Cardiac septum (tissue), 1 donor: ENCODE measurements at regions not wholly inside any gene's neighbourhood (a gene's known extent, or its start where the extent isn't known, plus 50 kb on each side); places are given as distances from the start of the nearest gene placed in this dataset.

Source experiments
- DNase-seq: peaks from one replicate; pipeline ENCODE4 v3.0.0-alpha.2; 2020; ENCODE audit warnings: low spot score
- intact Hi-C: fragments of 100-400 bp; cut with DNase I; formaldehyde crosslinking; loops from one replicate; pipeline ENCODE4 v1.14.0; 2022
- donor health status: DM: no; HTN: no; CAD: no.

DNA sequence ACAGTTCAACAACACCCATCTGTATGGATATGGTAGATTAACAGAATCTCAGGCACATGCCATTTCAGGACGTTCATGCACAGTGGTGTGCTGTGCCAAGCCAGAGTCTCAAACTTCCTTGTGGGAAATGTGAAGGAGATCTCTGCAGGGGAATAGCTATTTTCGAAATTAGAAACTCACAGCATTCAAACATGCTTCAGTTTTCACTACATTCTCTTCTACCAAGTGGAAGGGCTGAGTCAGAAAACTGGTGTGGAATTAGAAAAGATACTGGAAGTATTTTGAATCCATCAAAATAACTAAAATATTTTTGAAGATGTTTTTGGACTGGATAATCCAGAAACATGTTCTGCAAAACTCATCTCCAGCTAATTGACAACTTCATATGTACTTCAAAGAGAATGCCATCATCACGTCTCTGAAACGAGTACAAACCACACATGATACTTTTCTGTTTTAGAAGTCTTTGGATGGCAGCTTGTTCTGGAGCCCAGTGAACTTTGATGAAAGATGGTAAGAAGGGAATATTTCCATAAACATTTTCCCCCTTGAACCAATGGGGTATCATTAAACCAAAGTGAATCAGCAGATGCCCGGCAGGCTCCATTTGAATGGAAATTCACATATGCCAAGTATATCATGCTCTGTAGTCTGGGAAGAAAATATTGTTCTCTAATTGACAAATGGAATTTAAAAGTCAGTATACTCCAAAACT lies 616.3 kb upstream of the IGFBP3 start:
- intact Hi-C loops, result no loop called here
- no peak for DNase-seq

DNA sequence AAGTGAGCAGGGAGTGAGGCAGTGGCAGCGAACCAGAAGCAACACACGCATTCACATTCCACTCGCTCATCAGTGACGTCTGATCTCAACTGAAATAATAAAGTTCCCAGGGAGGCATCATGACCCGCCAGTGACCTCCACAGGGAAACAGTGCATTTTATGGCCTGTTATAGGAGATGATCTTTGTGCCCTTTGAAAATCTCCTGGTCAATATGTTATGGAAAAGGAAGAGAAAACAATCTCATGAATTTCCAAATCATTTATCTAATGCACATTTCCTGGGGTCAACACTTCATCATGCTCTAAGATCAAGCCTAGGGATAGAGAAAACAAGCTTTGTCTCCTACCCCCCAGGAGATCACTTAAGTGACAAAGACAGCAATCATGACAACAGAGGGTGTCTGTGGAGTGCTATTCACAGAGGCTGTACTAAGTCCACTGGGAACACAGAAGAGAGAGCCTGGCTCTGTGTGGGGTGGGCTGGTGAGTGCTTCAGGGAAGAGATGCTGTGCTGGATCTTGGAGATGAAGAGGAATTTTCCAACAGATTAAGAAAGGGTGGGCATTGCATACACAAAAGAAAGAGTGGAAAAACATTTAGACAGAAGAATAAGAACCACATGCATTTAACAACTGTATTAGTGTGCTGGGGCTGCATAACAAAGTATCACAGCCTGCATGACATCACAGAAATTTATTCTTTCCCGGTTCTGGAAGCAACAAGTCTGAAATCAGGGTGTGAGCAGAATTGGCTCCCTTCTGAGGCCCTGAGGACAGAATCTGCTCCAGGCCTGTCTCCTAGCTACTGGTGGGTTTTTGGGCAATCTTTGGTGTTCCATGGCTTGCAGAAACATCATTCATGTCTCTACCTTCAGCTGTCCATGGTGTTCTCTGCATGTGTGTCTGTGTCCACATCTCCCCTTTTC lies 613.9 kb upstream of the IGFBP3 start:
- intact Hi-C loops, result no loop called here

DNA sequence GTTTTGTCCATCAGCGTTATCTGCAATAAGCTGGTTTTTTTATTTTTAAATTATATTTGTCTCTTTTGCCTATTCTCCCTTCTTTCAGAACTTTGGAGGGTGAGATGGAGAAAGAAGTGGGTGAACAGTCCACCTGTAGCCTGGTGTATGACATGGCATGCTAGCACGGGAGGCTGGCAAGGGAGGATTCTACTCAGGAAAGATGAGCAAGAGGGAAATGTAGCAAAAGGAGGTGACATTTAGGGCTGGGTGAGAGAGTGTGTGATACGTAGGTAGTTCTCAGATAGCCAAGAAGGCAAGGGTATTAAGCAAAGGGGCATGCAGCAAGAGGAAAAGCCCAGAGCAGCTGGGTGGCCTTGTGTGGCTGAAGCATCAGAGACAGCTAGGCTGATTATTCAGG lies 612.9 kb upstream of the IGFBP3 start:
- intact Hi-C loops, result no loop called here
- no peak for DNase-seq

More for the DNA sequence above, 613.9 kb upstream of the IGFBP3 start:
- no peak for DNase-seq

DNA sequence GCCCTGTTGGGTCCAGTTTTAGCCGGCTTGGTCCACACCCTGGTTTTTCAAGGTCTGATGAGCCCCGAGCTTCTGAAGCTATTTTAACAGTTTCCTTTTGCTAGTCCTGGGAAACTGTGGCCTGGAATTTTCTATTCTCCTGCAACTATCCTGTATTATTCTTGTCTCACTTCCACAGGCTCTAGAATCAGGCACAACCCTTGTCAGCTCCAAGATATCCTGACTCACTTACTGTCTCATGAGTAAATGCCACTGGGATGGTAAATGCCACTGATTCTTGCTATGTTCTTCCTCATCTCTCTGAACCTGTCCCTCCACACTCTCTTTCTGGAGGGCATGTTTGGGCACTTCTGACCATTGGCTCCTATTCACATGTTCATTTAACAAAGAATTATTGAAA lies 611.5 kb upstream of the IGFBP3 start:
- DNase-seq, result no peak
- intact Hi-C loops, result no loop called here

DNA sequence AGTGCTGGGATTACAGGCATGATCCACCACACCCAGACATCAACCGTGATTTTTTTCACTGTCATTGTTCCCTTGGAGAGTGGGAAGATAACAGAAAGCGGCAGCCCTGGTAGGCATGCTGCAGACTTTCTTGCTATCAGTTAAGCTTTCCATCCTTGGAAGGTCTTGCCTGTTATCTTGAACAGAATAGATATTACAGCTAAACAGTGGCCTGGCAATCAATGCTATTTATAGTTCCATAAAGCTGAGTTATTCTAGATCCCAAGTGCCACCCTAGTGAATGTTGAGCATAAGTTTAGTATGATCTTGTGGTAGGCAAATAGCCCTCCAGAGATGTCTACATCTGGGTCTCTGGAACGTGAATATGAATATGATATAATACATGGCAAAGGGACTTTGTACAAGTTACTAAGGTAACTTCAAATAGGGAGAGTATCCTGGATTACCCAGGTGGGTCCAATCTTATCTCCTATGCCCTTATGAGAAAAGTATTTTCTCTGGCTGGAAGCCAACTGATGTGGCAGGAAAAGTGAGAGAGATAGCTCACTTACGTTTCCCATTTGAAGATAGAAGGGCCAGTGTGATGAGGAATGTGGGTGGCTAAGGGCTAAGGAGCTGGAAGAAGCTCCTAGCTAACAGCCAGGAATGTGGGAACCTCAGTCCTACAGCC lies 609.1 kb upstream of the IGFBP3 start:
- no peak for DNase-seq
- intact Hi-C loops, result no loop called here

DNA sequence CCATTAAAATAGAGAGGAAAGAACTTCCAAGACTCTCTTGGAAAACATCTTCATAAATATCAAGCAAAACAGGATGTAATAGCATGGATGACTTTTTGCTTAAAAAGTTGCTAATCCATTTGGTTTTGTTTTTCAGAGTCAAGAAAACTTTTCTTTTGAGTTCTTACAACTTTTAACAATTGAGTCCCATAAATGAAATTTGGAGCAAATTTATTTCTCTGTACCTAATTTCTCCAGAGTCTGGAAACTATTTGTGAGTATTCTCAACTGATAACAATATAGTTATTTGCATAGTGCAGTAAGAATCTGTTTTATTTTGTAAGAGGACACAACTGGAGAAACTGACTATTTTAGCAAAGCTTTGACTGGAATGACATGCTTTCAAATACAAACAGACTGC lies 606.3 kb upstream of the IGFBP3 start:
- no peak for DNase-seq
- intact Hi-C loops, result no loop called here

DNA sequence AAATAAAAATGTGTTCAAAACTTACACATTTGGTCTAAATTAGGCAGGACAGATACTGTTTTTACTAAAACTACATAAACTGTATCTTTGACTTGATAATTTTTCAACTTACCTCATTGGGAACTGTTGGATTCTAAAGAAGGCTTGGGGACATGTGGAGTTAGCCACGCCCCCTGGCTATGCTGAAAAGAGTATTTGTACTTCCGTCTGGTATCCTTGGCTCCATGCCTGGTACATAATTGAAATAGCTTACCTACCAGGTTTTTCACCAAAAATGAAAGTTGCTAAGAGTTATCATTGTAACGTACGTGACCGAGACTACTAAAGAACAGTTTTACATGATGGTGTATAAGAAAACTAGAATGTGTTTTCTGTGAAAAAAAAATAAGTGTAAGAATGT lies 604.8 kb upstream of the IGFBP3 start:
- intact Hi-C loops, result no loop called here
- no peak for DNase-seq

DNA sequence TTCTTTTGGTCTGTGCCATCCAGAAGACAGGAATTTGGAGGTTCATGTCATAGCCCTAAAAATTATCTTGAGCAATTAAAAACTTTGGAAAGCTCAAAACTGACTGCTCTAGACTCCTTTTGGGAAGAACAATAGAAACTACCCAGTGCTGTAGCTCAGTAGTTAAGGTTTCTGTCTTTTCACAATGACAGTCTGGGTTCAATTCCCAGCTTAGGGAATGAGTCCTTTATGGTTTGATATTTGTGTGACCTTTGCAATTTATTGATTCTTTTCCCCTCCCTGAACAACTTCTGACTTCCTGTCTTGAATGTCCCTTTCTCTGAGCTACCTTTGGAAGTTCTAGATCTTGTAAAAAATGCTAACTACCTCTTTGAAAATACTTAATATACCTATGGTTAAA lies 603.3 kb upstream of the IGFBP3 start:
- DNase-seq, result no peak
- intact Hi-C loops, result no loop called here

DNA sequence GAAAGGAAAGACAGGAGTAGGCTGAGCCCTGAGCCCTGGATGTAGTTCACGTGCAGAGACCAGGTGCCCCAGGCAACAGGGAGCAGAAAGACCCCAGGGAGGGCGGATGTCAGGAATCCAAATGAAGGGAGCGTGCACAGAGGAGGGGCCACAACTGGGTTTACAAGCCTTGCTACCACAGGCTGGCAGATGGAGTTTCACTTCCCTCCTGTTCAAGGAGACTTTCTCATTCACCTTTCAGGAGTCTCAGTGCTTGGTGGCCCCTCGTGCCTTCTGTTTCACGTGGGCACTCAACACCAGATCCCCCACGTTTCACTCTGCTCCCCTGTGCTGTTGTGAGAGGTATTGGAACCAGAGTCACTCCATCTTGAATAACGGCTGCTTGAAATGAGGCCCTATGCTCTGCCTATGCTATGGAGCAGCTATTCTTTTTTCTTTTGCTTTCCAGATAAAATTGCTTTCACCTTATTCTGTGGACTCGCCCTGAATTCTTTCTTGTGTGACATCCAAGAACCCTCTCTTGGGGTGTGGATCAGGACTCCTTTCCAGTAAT lies 601.4 kb upstream of the IGFBP3 start:
- intact Hi-C loops, result no loop called here
- no peak for DNase-seq

DNA sequence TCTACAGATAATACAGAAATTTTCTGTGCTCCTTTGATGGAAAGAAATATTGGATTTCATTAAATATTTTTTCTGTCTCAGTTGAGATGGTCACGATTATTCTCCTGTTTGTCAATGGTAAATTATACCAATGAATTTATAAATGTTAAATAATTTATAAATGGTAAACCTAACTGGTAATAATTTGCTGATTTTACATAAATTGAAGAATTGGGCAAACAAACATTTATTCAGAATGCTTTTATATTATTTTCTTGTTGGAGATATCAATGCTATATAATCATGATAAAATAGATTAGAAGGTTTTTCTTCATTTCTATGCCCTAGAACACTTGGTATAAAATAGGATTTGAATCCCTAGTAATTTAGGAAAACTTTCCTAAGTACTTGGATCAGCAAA lies 597.6 kb upstream of the IGFBP3 start:
- intact Hi-C loops, result no loop called here
- DNase-seq, result no peak

DNA sequence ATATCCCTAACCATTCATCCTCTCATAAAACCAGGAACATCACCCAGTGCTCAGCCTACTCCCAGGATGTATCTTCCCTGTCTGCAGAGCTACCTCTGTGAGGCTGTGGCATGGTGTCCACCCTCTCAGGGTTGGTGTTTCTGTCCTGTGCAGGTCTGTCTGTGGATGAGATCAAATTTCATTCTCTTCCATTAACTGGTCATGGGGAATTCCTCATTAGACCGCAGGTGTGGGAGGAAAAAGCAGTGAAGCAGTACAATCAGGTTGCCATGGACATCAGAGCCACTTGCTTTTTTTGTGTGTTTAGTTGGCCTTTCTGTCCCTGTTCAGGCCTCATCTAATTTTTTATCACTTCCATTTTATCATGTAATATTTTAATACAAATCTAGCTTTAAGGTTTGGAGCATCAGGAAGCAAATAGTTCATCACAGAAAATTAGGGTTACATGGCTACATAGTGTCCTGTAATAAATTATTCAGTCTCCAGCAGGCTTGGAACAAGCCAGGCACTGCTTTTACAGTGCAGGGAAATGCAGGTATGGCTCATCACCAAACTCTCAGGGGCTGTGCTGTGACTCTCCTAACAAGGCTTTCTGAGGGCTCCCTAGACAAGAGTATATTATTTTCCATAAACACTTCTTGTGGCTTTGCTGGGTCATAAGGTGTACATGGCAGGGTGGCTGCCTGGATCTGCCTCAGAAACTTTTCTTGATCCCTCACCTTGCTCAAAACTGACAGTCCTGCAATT lies 594.9 kb upstream of the IGFBP3 start:
- no peak for DNase-seq
- intact Hi-C loops, result no loop called here

DNA sequence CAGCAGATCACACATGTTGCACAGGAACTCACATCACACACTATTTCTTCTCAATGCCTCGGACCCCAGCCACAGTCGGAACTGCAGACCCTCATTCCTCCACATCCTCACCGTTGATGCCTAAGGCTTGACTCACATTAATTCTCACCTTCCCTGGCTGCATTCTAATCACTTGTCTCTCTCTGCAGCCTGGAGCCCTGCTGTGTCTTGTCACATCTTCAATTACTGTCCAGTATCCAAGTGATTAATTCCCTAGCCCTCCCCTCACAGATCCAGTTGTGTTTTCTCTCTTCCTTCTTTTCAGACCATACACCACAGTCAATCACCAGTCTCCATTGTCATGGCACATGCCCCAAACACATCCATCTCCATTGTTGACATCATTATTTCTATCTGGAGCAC lies 592.4 kb upstream of the IGFBP3 start:
- intact Hi-C loops, result no loop called here
- DNase-seq, result no peak

DNA sequence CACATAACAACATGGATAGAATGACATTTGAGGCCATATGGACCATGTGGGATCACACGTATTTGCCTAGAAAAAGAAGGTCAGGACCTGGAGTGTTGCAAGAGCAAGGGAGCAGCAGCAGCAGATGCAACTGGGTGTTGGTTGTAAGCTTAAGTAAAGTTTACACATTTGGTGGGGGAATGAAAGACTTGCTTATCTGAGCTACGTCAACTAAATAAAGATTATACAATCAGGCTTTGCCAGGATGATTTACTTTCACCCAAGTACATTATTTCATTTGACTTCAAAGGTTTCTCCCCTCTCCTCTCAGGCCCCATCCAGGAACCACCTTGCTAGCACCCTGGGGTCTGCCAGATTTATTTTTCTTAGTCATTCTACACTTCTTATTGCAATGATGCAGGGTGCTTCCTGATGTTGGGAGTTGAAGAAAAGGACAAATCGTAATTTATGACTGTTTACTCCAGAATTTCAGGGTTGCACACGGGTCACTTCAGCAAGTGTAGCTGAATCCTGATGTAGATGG lies 591.9 kb upstream of the IGFBP3 start:
- DNase-seq, result no peak
- intact Hi-C loops, result no loop called here

DNA sequence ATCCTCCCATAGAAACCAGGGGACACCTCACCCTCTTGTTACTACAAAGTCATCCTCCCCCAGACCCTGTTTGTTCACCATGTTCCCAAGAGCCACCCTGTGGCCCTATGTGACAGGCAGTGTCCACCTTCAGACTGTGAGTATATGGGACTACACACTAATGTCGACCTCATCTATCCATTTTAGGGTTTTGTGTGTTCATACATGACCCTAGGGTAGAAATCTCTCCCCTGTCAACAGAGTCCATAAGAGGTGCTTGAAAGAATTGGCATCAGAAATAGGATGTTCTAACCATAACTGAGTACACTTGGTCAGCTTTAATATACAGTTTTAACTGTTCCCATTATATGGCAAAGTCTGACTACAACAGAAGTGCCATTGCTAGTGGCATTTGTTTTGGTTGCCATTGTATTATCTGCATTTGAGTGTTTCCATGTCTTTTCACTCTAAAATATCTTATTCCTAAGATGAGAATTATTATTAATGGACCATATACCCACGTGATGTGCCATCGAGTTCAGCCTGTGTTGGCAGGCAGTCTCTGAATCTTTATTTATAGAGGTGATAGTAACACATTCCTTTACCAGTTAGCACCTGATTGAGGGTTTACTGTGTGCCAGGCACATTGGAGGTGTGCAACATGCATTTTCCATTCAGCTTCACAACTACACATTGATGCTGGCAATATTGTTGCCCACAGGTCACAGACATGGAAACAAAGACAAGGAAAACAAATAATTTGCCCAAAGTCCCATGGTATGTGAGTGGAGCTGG lies 590.6 kb upstream of the IGFBP3 start:
- no peak for DNase-seq
- intact Hi-C loops, result no loop called here

DNA sequence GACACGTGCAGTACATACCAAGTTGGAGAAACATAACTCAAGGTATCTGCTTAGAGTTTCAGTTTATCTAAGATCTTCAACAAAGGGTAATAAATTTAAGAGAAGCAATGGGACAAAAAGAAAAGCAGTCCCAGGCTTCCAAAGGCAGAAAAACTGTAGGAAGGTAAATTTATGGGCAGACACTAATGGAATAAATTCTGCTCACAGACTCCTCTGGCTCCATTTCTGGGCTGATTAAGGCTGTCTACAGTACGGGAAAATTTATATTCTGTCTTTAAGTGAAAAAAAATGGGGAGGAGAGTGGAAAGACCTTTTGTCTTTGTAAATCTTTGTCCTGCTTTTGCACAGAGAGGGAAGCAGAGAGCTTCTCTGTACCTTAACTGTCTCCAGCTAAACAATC lies 587.5 kb upstream of the IGFBP3 start:
- no peak for DNase-seq
- intact Hi-C loops, result no loop called here

DNA sequence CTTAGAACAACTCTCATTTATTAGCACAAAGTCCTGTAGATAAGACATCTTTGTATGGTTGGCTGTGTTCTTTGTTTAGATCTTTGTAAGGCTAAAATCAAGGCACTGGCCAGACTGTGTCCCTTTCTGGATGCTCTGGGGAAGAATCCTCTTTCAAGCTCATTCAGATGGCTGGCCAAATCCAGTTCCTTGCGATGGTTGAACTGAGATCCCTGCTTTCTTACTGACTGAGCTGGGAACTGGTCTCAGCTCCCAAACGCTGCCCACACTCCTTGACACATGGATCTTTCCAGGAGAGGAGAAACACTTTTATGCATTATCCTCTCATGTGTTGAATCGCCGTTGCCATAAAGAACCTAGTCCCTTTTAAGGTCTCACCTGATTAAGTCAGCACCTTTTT lies 586.5 kb upstream of the IGFBP3 start:
- DNase-seq, result no peak
- intact Hi-C loops, result no loop called here

DNA sequence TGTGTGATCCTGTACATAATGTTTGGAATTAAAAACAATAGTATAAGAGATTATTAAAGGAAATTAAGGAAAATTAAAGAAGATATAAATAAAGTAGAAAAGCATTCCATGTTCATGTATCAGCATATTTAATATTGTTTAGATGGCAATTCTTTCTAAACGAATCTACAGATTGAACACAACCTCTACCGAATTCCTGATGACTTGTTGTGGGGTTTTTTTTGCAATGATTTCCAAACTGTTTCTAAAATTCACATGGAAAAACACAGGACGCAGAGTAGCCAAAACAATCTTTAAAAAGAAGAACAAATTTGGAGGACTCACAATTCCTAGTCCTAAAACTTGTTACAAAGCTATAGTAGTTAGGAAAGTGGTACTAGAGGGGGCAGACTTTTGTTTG lies 573.4 kb upstream of the IGFBP3 start:
- intact Hi-C loops, result no loop called here
- no peak for DNase-seq

DNA sequence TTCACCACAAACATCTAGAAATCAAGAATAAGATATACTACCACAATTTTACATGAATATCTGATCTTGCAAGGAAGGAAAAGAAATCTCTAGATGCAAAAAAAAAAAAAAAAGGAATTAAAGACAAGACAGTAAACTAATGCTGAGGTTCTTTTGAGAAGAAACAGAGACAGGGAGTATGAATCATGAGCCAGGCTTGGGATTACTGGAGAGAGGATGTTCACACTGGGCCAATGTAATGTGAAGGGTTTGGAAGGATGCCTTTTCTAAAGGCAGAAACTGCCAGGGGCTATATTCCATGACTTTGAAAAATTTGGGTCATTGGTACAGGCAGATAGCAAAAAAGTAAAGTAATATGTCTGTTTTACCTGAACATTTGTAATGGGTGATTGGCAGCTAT lies 573.0 kb upstream of the IGFBP3 start:
- DNase-seq, result no peak
- intact Hi-C loops, result no loop called here

DNA sequence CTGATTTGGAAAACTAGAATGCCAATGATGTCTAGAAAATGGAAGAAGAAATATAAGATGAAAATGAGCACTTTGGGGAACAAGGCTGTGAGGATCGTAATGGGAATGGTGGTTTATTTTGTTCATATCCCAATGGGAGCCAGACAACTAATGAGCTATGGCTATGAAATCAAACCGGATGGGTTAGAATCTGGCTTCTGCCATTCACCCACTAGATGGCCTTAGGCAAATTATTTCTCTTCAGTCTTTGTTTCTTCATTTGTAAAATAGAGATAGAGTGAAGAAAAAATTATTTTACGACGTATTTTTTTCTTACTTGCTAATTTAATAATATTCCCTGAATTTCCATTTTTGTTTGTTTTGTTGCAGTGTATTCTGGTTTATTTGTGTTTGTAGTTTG lies 572.1 kb upstream of the IGFBP3 start:
- intact Hi-C loops, result no loop called here
- no peak for DNase-seq
